ENCODE measurements at regions not wholly inside any gene's neighbourhood (a gene's known extent, or its start where the extent isn't known, plus 50 kb on each side); places are given as distances from the start of the nearest gene placed in this dataset.

- TF ChIP-seq, protein P1, sequence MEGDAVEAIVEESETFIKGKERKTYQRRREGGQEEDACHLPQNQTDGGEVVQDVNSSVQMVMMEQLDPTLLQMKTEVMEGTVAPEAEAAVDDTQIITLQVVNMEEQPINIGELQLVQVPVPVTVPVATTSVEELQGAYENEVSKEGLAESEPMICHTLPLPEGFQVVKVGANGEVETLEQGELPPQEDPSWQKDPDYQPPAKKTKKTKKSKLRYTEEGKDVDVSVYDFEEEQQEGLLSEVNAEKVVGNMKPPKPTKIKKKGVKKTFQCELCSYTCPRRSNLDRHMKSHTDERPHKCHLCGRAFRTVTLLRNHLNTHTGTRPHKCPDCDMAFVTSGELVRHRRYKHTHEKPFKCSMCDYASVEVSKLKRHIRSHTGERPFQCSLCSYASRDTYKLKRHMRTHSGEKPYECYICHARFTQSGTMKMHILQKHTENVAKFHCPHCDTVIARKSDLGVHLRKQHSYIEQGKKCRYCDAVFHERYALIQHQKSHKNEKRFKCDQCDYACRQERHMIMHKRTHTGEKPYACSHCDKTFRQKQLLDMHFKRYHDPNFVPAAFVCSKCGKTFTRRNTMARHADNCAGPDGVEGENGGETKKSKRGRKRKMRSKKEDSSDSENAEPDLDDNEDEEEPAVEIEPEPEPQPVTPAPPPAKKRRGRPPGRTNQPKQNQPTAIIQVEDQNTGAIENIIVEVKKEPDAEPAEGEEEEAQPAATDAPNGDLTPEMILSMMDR (IDR thresholded peaks at IDR 0.05; ENCODE audit: unreplicated experiment in 3 of 3), result no peak
- H3K4me3 Mint-ChIP-seq, result no peak overlapping the region
- H3K4me1 Mint-ChIP-seq, result no peaks in the 10 kb centered on the region
- no peaks in the 10 kb centered on the region for H3K9me3 Mint-ChIP-seq
- H3K27me3 Mint-ChIP-seq (ENCODE audit: low read depth), result no peaks in the 10 kb centered on the region
- H3K27ac Mint-ChIP-seq, result peak overlapping the region in 2 of 3 experiments; percentile 30 to 41
- no peaks in the 10 kb centered on the region for H3K36me3 Mint-ChIP-seq (ENCODE audit: low read depth)
Measured at GRCh38 chr2:125573432-125573831, 1082.5 kb upstream of the GYPC start.

GRCh38 chr2:125576558-125576957 is 1079.4 kb upstream of the GYPC start:
- H3K9me3 Mint-ChIP-seq, result no peaks in the 10 kb centered on the region
- H3K4me1 Mint-ChIP-seq, result no peaks in the 10 kb centered on the region
- TF ChIP-seq, protein P1 (IDR thresholded peaks at IDR 0.05; ENCODE audit: unreplicated experiment in 3 of 3), result no peak
- no peak overlapping the region for H3K27ac Mint-ChIP-seq
- H3K4me3 Mint-ChIP-seq, result no peak overlapping the region
- no peaks in the 10 kb centered on the region for H3K36me3 Mint-ChIP-seq (ENCODE audit: low read depth)
- no peaks in the 10 kb centered on the region for H3K27me3 Mint-ChIP-seq (ENCODE audit: low read depth)

- Mint-ChIP-seq H3K27me3 (ENCODE audit: low read depth) (no peaks in the 10 kb centered on the region), H3K27ac (no peak overlapping the region), H3K4me1 (no peaks in the 10 kb centered on the region), H3K36me3 (ENCODE audit: low read depth) (no peaks in the 10 kb centered on the region), H3K9me3 (no peaks in the 10 kb centered on the region), H3K4me3 (no peak overlapping the region)
- TF ChIP-seq, protein P1 (IDR thresholded peaks at IDR 0.05; ENCODE audit: unreplicated experiment in 3 of 3), result no peak
Measured at GRCh38 chr2:125581557-125581956, 1074.4 kb upstream of the GYPC start.

GRCh38 chr2:125582516-125582915 is 1073.4 kb upstream of the GYPC start:
- no peaks in the 10 kb centered on the region for H3K27me3 Mint-ChIP-seq (ENCODE audit: low read depth)
- no peaks in the 10 kb centered on the region for H3K9me3 Mint-ChIP-seq
- no peaks in the 10 kb centered on the region for H3K4me1 Mint-ChIP-seq
- H3K36me3 Mint-ChIP-seq (ENCODE audit: low read depth), result no peaks in the 10 kb centered on the region
- H3K4me3 Mint-ChIP-seq, result no peak overlapping the region
- no peak overlapping the region for H3K27ac Mint-ChIP-seq
- TF ChIP-seq, protein P1 (IDR thresholded peaks at IDR 0.05; ENCODE audit: unreplicated experiment in 3 of 3), result no peak

DNA sequence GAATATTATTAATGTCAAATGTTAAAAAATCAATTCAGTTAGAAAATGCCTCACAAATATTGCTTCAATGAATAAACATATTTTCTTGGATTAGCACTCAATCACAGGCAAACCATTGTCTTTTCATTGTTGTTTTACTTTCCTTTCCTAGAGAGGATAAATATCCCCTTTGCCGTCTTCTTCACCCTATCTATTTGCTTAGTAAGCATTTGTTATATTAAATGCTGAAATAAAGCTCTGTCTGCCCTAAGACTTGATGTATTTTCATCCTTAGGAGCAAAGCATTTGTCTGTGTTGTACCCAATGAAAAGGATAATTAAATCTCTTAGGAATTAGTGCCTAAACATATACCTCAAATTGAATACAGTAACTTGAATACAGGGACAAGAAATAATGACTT is 1071.2 kb upstream of the GYPC start:
- no peaks in the 10 kb centered on the region for H3K9me3 Mint-ChIP-seq
- TF ChIP-seq, protein P1 (IDR thresholded peaks at IDR 0.05; ENCODE audit: unreplicated experiment in 3 of 3), result no peak
- no peak overlapping the region for H3K4me3 Mint-ChIP-seq
- H3K27me3 Mint-ChIP-seq (ENCODE audit: low read depth), result no peaks in the 10 kb centered on the region
- H3K27ac Mint-ChIP-seq, result no peak overlapping the region
- no peaks in the 10 kb centered on the region for H3K36me3 Mint-ChIP-seq (ENCODE audit: low read depth)
- no peaks in the 10 kb centered on the region for H3K4me1 Mint-ChIP-seq

GRCh38 chr2:125588780-125589179 is 1067.2 kb upstream of the GYPC start:
- no peaks in the 10 kb centered on the region for H3K9me3 Mint-ChIP-seq

More at GRCh38 chr2:125588780-125589179, 1067.2 kb upstream of the GYPC start:
- Mint-ChIP-seq H3K27me3 (ENCODE audit: low read depth) (no peaks in the 10 kb centered on the region), H3K36me3 (ENCODE audit: low read depth) (no peaks in the 10 kb centered on the region), H3K27ac (no peak overlapping the region), H3K4me3 (no peak overlapping the region), H3K4me1 (no peaks in the 10 kb centered on the region)
- TF ChIP-seq, protein P1 (IDR thresholded peaks at IDR 0.05; ENCODE audit: unreplicated experiment in 3 of 3), result no peak
